HG03280 (cell line): ENCODE measurements at regions not wholly inside any gene's neighbourhood (a gene's known extent, or its start where the extent isn't known, plus 50 kb on each side); places are given as distances from the start of the nearest gene placed in this dataset.

ENCODE experiments used
- ATAC-seq: cut with Tn5 transposase; IDR thresholded peaks from one replicate; pipeline ENCODE4 v1.9.1; 2021; ENCODE audit warnings: mild to moderate bottlenecking, moderate library complexity; ENCODE audit not compliant: unreplicated experiment

GRCh38 chr22:49118065-49118464 is 709.6 kb downstream of the BRD1 start:
- ATAC-seq, result no peak

- no peak for ATAC-seq
Measured at GRCh38 chr22:49117486-49117885, 710.2 kb downstream of the BRD1 start.

- ATAC-seq, result no peak
Measured at GRCh38 chr22:49116486-49117120, 711.1 kb downstream of the BRD1 start.

- ATAC-seq, result no peak
Measured at GRCh38 chr22:49116021-49116420, 711.7 kb downstream of the BRD1 start.

DNA sequence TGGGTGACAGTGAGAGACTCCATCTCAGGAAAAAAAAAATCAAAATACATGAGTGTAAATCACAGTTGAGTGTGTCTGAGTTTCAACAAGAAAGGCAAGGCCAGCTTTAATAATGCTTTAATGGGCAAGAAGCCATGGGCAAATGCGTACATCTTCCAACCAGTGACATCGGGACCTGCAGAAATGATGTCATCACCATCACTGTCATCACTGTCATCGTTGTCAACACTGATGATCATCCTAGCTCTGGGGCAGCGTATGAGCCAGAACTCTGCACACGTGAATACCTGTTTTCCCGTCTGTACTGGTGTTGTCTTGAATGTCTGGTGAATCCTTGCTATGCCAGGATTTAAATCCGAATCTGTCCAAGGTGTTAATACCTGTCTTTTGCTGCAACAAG is 712.5 kb downstream of the BRD1 start:
- no peak for ATAC-seq

GRCh38 chr22:49113758-49114157 is 713.9 kb downstream of the BRD1 start:
- ATAC-seq, result no peak

DNA sequence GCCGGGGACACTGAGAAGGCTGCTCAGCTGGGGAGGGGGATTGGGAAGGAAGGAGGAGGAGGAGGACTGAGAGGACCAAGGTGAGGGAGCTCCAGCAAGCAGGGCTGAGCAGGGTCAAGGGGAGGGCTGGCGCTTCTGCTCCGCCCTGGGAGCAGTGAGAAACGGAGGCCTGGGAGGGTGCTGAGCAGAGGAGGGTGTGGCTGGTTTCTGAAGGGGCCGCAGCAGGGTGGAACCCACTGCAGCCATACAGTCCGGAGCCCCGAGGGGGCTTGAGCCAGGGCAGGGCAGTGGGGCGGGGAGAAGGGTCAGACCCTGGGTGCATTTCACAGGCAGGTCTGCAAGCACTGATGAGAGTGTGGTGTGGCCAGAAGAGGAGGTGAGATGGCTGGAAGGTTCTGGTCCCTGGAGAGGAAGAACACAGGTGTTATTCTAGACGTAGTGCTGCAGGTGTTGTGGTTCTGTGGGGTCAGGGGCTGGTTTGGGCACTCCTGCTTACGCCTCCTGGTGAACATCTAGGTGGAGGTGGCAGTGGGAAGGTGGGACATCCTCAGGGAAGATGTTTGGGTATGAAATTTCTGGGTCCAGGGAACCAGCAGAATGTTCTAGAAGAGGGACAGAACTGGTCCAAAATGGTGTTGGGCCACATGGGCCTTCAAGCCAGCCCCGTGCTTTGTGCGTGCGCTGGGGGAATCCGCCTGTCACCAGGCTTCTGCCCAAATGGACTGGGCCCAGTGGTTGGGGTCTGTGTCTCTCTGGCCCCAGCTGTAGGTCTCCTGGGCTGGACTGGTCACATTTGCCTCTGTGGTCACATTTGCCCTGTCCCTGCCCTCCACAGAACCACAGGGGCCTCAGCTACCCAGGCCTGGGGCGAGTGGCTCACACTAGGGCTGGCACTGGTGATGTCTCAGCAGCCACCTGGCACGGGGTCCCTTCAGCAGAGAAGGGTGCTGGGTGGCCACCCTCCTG is 714.7 kb downstream of the BRD1 start:
- no peak for ATAC-seq

DNA sequence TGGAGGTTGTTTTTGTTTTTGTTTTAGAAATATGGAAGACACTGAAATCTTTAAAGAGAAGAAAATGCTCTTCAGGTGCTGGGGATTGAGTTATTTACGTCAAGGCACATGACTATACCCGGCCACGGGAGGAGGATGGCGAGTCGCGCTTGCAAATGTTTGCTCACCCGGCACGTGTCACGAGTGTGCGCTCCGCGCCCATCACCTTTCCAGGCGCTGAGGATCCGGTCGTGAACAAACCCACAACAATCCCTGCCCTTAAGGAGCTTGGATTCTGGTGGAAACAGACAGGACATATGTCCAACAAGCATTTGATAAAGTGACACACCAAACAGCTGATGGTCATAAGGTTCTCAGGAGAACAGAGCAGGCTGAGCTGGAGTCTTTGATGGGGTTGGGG is 715.5 kb downstream of the BRD1 start:
- no peak for ATAC-seq

DNA sequence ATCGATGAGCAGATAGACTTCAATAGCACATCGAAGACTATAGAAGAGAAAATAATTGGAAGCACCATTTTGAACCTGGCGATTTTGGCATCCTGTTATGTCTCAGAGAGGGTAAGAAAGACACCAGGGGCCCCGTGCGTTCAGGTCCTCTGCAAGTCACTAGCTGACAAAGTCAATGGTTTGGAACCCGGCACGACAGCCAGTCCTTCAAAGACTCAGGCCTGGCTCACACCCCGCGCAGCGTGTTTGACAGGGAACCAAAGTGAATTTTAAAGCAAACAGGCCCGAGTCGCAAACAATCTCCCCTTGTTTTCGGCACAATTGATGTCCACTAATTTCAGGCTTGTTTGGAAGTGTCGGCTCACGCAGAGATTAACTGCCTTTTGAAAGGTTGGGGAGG is 716.6 kb downstream of the BRD1 start:
- no peak for ATAC-seq

- no peak for ATAC-seq
Measured at GRCh38 chr22:49108636-49109315, 718.9 kb downstream of the BRD1 start.

- ATAC-seq, result no peak
Measured at GRCh38 chr22:49107961-49108530, 719.6 kb downstream of the BRD1 start.

DNA sequence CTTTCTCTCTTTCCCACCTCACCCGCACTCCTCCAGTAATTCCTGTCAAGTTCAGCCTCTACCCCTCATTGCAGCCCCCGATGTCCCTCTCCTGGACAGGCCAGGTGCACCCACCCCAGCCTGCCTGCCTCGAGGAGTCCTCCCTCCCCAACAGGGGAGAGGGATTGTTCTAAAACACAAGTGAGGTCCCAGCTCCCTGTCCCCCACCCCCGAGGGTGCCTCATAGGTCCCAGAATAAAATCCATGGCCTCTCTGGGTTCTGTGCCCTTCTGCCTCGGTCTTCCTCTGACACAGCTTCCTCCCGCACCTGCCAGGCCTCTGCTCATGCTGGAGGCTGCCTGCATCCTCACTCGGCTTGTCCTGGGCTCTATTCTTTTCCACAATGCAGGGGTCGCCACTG is 720.1 kb downstream of the BRD1 start:
- no peak for ATAC-seq

DNA sequence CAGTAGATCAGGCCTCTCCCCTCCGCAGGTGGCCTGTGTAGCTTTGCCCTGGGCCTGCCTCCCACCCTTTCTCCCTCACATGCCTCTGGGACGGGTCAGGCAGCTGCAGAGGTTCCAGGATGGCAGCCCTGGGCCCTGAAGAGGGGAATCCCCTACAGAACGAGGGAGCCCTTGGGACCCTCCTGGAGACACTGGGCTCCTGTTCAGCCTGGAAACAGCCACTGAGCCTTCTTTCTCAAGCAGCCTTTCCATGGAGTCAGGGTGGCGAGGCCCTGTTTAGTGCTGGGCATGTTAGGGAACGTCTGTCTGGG is 720.9 kb downstream of the BRD1 start:
- no peak for ATAC-seq

DNA sequence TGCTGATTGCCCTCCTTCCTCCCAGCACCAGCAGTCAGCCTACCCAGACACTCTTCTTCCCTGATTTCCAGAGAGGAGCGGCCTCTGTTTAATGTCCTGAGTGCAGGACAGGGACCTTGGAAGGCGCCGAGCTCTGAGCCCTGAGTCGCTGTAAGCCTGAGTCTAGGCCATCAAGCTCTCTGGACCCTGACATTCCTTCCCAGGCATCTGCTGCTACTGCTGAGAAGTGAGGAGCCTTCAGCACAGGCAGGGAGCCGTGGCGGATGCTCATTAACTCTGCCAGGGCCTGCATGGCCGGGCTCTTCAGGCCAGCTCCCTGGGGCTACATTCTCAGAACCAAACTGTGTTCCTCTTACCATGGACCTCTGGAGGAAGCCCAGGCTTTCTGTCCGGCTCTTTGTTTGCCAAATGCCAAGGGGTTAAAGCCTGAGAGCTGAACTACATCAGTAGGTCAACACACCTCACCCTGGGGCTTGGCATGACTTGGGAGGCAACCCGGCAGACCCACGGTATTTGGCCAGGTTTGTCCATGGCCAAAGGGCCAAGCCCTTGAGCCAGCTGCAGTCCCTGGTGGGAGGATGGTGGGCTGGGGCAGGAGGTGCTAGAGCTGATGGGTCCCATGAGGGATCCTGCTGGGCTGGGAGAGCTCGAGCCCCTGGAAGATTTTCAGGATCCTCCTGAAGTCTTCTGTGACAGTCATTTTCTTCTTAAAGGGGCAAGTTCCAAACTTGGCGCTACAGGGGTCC is 721.4 kb downstream of the BRD1 start:
- no peak for ATAC-seq

DNA sequence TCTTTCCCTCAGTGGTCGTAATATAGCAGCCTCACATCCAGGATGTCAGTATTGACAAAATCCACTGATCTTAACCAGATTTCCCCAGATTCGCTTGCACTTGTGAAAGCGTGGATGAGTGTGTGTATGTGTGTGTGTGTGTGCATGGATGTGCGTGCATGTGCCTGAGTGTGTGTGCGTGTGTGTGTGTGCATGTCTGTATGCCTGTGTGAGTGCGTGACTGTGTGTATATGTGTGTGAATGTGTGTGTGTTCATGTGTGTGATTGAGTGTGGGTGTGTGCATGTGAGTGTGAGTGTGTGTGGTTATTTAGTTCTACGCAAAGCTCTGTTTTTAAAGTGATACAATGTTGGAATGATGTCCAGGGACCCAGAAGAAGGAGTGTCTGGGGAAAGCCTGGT is 723.2 kb downstream of the BRD1 start:
- no peak for ATAC-seq

DNA sequence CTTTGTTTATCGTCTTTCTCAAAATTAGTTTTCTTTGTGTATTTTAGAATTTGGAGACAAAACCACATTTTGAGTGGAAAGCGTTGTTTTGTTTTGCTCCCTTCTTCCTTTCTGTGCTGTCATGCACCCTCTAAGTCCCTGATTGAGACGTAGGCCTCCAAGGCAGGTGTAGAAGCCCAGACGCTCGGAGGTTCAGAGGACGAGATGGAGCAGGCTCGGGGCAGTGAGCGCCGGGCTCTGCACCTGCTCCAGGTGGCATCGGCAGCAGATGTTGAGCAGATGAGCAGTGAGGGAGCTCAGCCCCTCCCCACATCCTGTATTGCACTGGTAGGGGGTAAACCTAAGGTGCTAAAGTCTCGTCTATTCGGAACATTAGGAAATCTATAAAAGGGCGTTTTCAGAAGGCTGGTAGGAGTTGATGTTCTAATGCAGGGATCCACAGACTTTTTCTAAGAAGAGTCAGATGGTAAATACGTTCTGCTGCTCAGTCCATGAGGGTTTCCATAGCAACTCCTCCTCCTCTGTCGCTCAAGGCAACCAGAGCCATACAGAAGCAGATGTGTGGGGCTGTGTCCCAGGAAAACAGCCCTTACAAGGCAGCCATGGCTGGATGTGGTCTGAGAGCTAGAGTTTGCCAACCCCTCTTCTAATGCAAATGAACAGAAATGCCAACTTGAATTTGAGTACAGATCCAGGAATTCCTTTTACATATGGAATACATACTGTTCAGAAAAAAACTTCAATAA is 724.2 kb downstream of the BRD1 start:
- ATAC-seq, result no peak

GRCh38 chr22:49102367-49102766 is 725.3 kb downstream of the BRD1 start:
- ATAC-seq, result no peak

DNA sequence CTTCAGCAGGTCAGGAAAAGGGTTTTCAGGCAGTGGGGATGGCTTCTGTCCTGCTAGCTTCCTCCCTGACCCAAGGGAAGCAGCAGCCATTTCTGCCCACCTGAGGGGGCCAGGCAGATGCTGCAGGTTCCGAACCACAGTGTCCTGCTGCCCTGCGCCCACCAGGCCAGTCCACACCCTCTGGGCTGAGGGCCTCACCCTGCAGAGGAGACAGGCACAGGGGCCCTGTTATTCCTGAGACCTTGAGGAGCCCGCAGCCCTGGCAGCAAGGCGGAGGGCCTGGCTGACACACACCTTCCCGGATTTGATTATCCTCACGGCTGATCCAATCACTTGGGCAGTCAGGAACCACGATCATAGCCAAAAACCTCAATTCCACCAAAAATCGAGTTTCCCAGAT is 725.8 kb downstream of the BRD1 start:
- no peak for ATAC-seq

DNA sequence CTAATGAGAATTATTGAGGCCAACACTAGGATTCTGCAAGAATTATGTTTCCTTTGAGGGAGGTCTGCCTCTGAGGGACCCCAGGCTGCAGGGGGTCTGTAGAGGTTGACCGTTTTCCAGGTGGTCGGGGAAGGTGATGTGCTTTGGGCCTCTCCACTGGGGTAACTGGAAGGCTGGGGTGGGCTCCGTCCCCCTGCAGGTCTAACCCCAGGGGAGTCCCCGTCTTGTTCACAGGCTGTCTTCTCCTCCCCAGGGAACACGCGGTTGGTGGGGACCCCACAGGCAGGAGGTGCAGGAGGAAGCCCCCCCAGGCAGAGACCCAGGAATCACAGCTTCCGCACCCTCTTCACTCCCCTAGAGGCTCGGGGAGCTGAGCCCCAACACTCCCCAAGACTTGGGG is 726.4 kb downstream of the BRD1 start:
- ATAC-seq, result no peak

GRCh38 chr22:49100773-49101172 is 726.9 kb downstream of the BRD1 start:
- ATAC-seq, result no peak
